MCF 10A (cell line): ENCODE measurements at regions not wholly inside any gene's neighbourhood (a gene's known extent, or its start where the extent isn't known, plus 50 kb on each side); places are given as distances from the start of the nearest gene placed in this dataset.

ENCODE experiments used
- BruUV-seq: library from RNA; stranded (reverse); fragments of 400-500 nt; replicated peaks from 2 replicates; lab custom pipeline; 2021; lab: Mats Ljungman, UMichigan
- CTCF ChIA-PET: fragments of 300-600 bp; sonication (Branson Sonifier 250); formaldehyde crosslinking; extraction: SDS; loops from one replicate; lab custom pipeline; 2021; ENCODE audit warnings: antibody characterized with exemption, inconsistent platforms; lab: Yijun Ruan, JAX
- POLR2A ChIA-PET: fragments of 300-600, 350-650 bp; sonication (Branson Sonifier 250); formaldehyde crosslinking; extraction: SDS; loops from one replicate; lab custom pipeline; 2020; ENCODE audit warnings: antibody characterized with exemption, inconsistent platforms; lab: Yijun Ruan, JAX
- DNase-seq: peaks from one replicate; pipeline ENCODE4 v3.0.0-alpha.2; 2018; ENCODE audit not compliant: unreplicated experiment
- H3K27ac Mint-ChIP-seq: one replicate; pipeline ENCODE4 v1.8.0; 2022; ENCODE audit warnings: mild to moderate bottlenecking, low read depth, mixed read lengths; ENCODE audit not compliant: unreplicated experiment
- H3K27me3 Mint-ChIP-seq: one replicate; pipeline ENCODE4 v1.8.0; 2022; ENCODE audit warnings: mixed read lengths; ENCODE audit not compliant: insufficient read depth, unreplicated experiment
- H3K36me3 Mint-ChIP-seq: one replicate; pipeline ENCODE4 v1.8.0; 2022; ENCODE audit warnings: mild to moderate bottlenecking, moderate library complexity, mixed read lengths; ENCODE audit not compliant: insufficient read depth, unreplicated experiment
- H3K4me1 Mint-ChIP-seq: one replicate; pipeline ENCODE4 v1.8.0; 2022; ENCODE audit warnings: mixed read lengths; ENCODE audit not compliant: insufficient read depth, unreplicated experiment
- H3K4me3 Mint-ChIP-seq: one replicate; pipeline ENCODE4 v1.8.0; 2022; ENCODE audit warnings: mild to moderate bottlenecking, moderate library complexity, mixed read lengths; ENCODE audit not compliant: unreplicated experiment
- H3K9me3 Mint-ChIP-seq: one replicate; pipeline ENCODE4 v1.8.0; 2022; ENCODE audit warnings: mixed read lengths; ENCODE audit not compliant: unreplicated experiment
- intact Hi-C: fragments of 100-400 bp; cut with micrococcal nuclease; formaldehyde crosslinking; loops from 2 replicates; pipeline ENCODE4 v1.14.1; 2022
- TF ChIP-seq, protein P1 (sequence below): fragments of 200-600 bp; IDR thresholded peaks from one replicate; pipeline ENCODE4 v1.8.0; 2022; ENCODE audit warnings: antibody characterized with exemption, mild to moderate bottlenecking; ENCODE audit not compliant: unreplicated experiment

- Mint-ChIP-seq H3K27me3 (no peaks in the 10 kb centered on the region), H3K4me3 (no peak overlapping the region), H3K36me3 (no peaks in the 10 kb centered on the region), H3K4me1 (no peaks in the 10 kb centered on the region), H3K9me3 (no peaks in the 10 kb centered on the region), H3K27ac (no peak overlapping the region)
- ChIA-PET CTCF (interaction anchor here (1.0 to 1.3 kb wide), 3 partner anchors 9 to 22 kb away, joined by 3 to 4 read pairs (median 3); no protein-coding TSS in a partner anchor), POLR2A (interaction anchor here (0.6 to 1.7 kb wide), 4 partner anchors 9 to 90 kb away, joined by 3 to 12 read pairs (median 4); no protein-coding TSS in a partner anchor)
- DNase-seq = no peak
- TF ChIP-seq, protein P1, sequence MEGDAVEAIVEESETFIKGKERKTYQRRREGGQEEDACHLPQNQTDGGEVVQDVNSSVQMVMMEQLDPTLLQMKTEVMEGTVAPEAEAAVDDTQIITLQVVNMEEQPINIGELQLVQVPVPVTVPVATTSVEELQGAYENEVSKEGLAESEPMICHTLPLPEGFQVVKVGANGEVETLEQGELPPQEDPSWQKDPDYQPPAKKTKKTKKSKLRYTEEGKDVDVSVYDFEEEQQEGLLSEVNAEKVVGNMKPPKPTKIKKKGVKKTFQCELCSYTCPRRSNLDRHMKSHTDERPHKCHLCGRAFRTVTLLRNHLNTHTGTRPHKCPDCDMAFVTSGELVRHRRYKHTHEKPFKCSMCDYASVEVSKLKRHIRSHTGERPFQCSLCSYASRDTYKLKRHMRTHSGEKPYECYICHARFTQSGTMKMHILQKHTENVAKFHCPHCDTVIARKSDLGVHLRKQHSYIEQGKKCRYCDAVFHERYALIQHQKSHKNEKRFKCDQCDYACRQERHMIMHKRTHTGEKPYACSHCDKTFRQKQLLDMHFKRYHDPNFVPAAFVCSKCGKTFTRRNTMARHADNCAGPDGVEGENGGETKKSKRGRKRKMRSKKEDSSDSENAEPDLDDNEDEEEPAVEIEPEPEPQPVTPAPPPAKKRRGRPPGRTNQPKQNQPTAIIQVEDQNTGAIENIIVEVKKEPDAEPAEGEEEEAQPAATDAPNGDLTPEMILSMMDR = no peak
- BruUV-seq = no TSS peak
- intact Hi-C loops = no loop called here
Measured at GRCh38 chr6:121522771-121523386, 87.4 kb downstream of the GJA1 start.

- BruUV-seq = no TSS peak
- H3K4me1 Mint-ChIP-seq = no peaks in the 10 kb centered on the region
- no peaks in the 10 kb centered on the region for H3K36me3 Mint-ChIP-seq
- H3K9me3 Mint-ChIP-seq = no peaks in the 10 kb centered on the region
- no peak for DNase-seq
- H3K27ac Mint-ChIP-seq = no peak overlapping the region
- TF ChIP-seq, protein P1 = no peak
- H3K27me3 Mint-ChIP-seq = no peaks in the 10 kb centered on the region
- intact Hi-C loops = no loop called here
- ChIA-PET POLR2A (interaction anchor here (0.6 to 0.7 kb wide), 2 partner anchors 82 to 626 kb away, joined by 3 read pairs; no protein-coding TSS in a partner anchor), CTCF (no interaction called here)
- no peak overlapping the region for H3K4me3 Mint-ChIP-seq
Measured at GRCh38 chr6:121523628-121524027, 88.2 kb downstream of the GJA1 start.

- ChIA-PET CTCF (interaction anchor here (0.6 to 1.2 kb wide), 2 partner anchors 15 to 153 kb away, joined by 3 read pairs; no protein-coding TSS in a partner anchor), POLR2A (no interaction called here)
- Mint-ChIP-seq H3K4me1 (no peaks in the 10 kb centered on the region), H3K27me3 (no peaks in the 10 kb centered on the region), H3K9me3 (no peaks in the 10 kb centered on the region), H3K27ac (no peak overlapping the region), H3K4me3 (no peak overlapping the region), H3K36me3 (no peaks in the 10 kb centered on the region)
- no TSS peak for BruUV-seq
- no peak for DNase-seq
- TF ChIP-seq, protein P1 = no peak
- intact Hi-C loops = no loop called here
Measured at GRCh38 chr6:121526282-121526681, 90.8 kb downstream of the GJA1 start.

- ChIA-PET POLR2A (interaction anchor here (2.7 kb wide), 1 partner anchor 10 kb away, joined by 12 read pairs; no protein-coding TSS in a partner anchor), CTCF (interaction anchor here (1.1 kb wide), 1 partner anchor 10 kb away, joined by 4 read pairs; no protein-coding TSS in a partner anchor)
- TF ChIP-seq, protein P1 = no peak
- H3K4me3 Mint-ChIP-seq = no peak overlapping the region
- no peaks in the 10 kb centered on the region for H3K4me1 Mint-ChIP-seq
- no peaks in the 10 kb centered on the region for H3K36me3 Mint-ChIP-seq
- DNase-seq = no peak
- H3K9me3 Mint-ChIP-seq = no peaks in the 10 kb centered on the region
- intact Hi-C loops = no loop called here
- H3K27ac Mint-ChIP-seq = no peak overlapping the region
- BruUV-seq = no TSS peak
- H3K27me3 Mint-ChIP-seq = no peaks in the 10 kb centered on the region
Measured at GRCh38 chr6:121531658-121532169, 96.3 kb downstream of the GJA1 start.
